ENCODE measurements at regions not wholly inside any gene's neighbourhood (a gene's known extent, or its start where the extent isn't known, plus 50 kb on each side); places are given as distances from the start of the nearest gene placed in this dataset.
A peak's percentile ranks its signal among the peaks of the same experiment; 100 is the strongest.

GRCh38 chr10:62554632-62555199 lies 180.5 kb downstream of the ZNF365 start:
- DNase-seq, result peak; percentile 18 to 21

DNA sequence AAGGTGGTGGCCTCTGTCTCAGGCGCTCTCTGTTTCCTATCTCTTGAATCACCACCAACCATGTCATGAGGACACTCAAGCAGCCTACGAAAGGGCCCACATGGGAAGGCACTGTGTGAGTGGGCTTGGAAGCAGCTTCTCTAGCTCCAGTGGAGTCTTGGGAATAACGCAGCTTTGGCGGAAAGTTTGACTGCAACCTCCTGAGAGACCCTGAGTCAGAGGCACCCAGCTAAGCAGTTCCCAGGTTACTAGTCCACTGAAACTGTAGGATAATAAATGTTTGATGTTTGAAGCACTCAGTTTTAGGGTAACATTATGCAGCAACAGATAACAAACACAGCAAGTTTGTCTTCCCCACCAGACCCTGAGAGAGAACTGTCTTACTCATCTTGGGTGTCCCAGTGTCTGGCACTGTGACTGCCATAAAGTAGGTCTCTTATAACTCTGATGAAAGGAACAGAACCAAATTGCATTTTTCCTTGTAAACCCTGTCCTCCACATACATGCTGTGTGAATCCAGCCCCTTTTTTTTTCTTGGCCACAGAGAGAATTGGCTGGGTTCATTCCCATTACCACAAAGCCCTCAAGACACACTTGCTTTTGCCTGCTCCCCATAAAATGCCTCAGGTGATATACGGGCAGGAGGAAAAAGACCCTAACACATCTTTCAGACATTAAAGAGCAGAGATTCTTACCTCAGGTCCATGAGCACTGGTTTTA lies 185.5 kb downstream of the ZNF365 start:
- no peak for DNase-seq

DNA sequence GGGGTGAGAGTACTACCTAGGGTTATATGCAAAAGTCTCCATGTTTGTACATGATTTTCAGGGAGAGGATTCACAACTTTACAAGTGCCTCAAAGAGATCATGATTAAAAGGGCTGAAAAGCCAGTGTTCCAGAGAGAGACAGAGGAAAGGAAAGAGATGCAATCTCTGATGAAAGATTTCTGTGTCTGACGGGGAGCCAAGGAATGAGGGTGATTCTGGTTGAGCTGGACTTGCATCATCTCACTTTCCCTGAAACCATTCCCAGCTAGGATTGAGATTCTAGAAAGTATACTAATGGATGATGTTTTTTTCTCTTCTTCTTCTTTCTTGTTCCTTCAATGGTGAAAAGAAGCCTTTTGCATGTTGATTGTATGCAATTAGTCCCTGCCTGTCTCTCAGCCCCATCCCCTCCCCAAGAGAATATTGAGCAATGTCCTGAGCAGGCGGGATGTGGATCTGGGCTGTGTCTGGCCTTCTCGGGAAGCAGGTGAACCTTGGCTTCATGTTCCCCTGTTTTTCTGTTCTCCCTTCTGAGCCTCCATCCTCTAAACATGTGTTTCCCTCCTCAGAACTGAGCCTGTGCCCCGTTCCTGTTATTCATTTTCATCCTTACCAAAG lies 186.1 kb downstream of the ZNF365 start:
- DNase-seq, result no peak

- no peak for DNase-seq
Measured at GRCh38 chr10:62561151-62561550, 187.0 kb downstream of the ZNF365 start.

DNA sequence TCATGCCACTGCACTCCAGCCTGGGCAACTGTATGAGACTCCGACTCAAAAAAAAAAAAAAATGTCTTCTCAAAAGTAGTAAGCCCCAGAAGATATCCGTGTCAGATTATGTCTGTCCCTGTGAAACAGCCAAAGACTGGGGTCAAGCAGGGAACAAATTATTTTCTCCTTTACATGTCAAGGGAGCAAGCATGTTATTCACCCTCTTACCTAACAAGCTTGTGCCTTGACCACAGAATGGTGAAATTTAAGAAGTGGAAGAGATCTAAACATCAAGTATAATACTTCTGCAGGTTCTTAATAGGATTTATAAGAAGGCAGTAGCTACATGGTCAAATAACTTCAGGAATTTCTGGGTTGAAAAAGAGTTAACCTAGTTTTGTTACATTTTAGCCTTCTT lies 187.9 kb downstream of the ZNF365 start:
- no peak for DNase-seq

DNA sequence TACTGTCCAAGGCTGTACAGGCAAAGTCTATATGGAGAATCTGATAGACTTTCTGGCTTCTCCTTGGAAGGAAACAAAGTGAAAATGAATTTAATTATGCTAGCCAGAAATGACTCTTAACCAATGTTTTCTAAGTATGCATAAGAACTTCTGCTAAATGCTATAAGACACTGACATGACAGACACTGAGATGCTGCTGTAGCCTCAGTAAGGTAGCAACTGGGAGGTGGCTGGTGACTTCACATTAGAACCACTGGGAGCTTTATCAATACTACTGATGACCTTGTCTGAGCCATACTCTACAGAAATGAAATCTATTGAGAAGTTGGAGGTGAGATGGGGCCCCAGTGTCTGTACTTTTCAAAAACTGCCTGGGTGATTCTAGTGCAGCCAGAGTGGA lies 188.6 kb downstream of the ZNF365 start:
- no peak for DNase-seq

GRCh38 chr10:62573929-62574328 lies 199.8 kb downstream of the ZNF365 start:
- DNase-seq, result no peak

DNA sequence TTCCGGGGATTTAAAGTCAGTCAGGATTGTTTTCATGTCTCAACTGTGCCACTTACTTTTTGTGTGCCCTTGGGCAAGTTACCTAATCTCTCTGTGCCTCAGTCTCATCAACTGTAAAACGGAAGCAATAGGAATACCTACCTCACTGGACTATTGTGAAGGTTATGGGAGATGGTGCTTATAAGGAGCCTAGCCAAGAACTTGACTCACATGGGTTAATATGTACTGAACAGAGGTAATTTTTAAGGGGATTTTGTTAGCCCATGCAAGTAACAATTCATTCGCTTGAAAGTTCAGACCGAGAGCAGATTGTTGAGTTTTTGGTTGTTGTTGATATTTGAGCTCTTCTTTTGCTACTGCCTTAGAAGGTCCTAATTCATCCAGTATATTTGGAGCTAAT lies 202.9 kb downstream of the ZNF365 start:
- no peak for DNase-seq

- no peak for DNase-seq
Measured at GRCh38 chr10:62577666-62578291, 203.6 kb downstream of the ZNF365 start.

DNA sequence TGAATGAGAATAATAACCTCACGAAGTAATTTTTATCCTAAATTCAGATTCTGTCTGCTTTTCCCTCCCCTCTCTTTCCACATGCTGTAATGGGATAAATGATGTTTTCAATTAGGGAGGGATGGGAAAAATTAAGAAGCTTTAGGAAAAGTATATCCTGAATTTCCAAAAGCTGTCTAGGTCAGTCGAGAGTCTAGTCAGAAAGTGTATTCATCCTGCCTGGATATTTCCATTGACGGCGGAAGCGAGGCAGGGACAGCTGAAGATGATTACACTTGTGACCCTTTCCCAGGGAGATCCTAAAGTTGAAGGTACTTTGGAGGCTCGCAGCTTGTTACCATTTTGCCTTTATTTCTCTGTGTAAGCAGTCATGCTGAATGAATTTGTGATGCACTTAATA lies 204.1 kb downstream of the ZNF365 start:
- DNase-seq, result no peak

DNA sequence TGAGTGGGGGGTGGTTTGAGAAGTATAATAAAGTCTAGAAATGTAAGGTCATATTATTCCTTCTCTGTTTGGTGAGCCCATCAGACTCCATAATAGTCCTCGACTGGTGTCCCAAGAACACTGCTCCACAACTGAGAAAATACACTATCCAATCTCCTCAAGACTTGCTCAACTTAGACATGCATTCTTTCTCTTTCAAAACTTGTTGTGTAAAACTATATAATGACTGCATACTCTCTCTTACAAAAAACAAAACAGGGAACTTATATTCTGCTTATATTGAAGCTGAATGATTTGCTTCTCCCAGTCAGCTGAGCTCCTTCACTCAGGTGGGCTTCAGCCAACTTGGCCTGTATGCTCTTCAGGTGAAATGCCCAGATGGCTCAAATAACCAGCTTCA lies 204.7 kb downstream of the ZNF365 start:
- DNase-seq, result no peak

- DNase-seq, result no peak
Measured at GRCh38 chr10:62580396-62580795, 206.2 kb downstream of the ZNF365 start.

DNA sequence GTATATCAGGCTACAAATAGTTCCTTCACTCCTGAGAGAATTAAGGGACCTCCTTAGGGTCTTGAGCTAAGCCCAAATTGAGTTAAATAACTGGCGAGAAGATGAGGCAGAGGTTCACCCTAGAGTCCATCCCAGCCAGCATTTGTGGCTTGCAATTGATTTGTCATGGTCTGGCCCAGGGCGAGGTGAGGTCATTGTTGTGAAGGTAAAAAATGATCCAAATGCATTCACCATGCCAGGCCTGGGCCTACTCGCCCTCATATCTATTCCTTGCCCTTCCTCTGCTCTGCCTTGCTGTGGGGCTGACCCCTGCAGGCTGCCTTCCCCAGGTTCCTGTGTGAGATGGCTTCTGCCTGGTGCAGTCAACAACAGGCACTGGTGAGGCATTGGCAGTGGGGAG lies 207.2 kb downstream of the ZNF365 start:
- DNase-seq, result no peak

- DNase-seq, result no peak
Measured at GRCh38 chr10:62582101-62582705, 208.0 kb downstream of the ZNF365 start.

DNA sequence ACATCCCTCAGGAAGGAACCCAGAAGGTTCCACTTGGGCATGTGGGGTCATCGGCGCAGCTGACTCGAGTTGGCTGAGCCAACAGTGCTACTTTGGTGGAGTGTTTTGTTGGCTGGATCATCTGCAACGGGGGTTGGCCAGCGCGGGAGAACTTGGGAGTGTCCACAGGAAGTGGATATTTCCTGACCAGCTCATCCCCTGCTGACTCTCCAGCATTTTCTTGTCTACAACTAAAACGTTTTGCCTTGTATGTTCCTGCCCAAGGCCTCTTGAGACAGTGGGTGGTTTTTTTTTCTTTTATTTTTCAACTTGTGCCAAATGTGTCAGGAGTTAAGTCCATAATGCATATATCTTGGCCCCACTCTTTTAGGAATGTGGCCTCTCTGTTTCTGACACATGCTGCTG lies 208.6 kb downstream of the ZNF365 start:
- no peak for DNase-seq

DNA sequence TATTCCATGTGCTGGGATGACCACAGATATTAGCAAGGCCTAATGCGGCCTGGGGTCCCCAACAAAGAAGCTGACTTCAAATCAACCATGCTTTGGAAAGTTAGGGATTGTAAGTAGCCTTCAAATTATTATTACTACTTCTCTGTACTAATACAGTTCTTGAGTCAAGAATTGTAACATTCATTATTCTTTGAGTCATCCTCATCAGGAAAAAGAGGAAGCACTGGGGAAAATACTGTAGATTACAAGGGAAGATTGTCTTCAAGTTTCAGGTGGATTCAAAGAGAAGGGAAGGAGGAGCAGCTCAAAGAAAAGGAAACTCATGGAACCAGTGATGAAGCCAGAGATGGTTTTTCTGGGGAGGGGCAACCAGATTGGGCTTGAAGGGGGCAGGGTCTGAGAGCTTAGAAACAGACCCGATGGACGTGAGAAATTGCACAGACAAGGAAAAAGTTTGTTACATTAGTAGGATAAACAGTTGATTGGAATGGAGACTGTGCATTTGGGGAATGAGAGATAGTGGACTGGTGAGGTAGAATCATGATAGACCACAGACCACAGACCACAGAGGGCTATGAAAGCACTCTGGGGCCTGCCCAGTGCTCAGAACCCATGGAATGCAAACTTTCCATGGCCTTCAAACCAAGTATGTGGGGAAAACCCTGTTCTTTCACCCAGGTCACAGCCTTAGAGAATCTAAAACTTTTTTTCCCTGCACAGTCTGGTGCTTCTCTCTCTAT lies 209.9 kb downstream of the ZNF365 start:
- no peak for DNase-seq

GRCh38 chr10:62584731-62585130 lies 210.6 kb downstream of the ZNF365 start:
- DNase-seq, result no peak

DNA sequence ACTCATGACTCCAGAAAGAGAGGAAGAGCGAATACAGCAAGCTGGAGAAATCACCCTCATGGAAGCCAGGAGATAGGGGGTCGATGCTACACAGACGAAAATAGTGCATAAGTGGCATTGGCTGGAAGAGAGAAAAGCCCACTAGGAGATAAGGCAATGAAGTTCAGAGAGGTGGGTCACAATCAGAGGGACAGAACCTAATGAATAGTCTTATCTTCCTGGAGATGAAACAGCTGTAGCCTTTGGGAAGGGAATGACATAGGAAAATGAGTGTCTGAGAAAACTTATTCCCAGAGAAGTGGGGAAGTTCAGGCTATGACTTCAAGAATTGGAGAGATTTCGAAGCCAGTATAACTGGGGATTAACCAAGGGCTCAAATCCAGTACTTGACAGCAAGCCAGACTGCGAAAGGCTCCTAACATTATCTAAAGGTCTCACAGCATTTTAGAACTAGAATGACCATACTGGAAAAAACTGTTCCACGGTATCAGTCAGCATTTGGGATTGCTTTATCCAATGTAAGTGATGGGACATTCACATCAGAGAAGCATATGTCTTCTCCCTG lies 211.1 kb downstream of the ZNF365 start:
- DNase-seq, result no peak

DNA sequence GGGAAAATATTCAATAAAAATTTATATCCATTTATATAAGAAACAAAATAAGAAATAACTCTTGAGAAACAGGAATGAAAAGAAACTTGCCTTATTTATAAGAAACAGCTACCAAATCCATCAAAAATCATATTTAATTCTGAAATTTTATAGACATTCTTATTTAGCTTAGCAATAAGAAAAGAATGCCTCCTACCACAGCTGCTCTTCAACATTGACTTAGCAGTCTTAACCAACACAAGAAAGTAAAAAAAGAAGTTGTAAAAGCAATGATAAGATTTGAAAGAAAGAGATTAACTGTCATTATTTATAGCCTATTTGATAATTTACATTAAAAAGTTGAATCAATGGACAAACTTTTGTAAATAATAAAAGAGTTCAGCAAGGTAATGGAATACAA lies 212.8 kb downstream of the ZNF365 start:
- DNase-seq, result no peak

DNA sequence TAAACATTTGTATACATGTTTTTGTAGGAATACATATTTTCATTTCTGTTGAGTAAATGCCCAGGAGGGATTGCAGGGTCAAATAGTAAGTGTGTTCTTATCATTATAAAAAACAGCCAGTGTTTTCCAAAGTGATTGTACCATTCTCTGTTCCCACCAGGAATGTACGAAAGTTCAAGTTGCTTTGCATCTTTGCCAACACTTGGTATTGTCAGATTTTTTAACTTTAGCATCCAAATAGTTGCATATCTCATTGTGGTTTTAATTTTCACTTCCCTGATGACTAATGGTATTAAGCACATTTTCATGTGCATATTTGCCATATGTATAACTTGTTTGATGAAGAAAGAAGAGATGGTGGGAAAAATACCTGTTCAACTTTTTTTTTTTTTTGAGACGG lies 213.9 kb downstream of the ZNF365 start:
- no peak for DNase-seq

GRCh38 chr10:62589689-62590088 lies 214.8 kb upstream of the ADO start:
- no peak for DNase-seq

DNA sequence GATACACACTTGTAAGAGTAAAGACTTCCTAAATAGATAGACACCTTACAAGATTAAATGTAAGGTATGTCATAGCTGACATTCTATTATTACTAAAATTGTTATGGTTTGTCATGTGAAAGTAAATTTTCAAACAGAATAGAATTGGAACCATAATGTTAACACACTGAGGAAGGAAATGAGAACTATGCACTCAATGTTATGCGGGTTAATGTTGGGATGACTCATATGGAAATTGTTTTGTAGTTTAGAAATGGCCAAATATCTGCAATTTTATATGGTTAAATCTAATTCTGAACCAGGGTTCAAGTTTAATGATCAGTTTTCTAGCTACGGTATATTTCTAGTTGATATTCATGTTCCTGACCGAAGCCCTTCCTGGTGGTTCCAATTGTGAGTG lies 214.2 kb upstream of the ADO start:
- no peak for DNase-seq

- DNase-seq, result peak; percentile 55 to 61
Measured at GRCh38 chr10:62594093-62594520, 210.4 kb upstream of the ADO start.
